ENCODE measurements at regions not wholly inside any gene's neighbourhood (a gene's known extent, or its start where the extent isn't known, plus 50 kb on each side); places are given as distances from the start of the nearest gene placed in this dataset.

DNA sequence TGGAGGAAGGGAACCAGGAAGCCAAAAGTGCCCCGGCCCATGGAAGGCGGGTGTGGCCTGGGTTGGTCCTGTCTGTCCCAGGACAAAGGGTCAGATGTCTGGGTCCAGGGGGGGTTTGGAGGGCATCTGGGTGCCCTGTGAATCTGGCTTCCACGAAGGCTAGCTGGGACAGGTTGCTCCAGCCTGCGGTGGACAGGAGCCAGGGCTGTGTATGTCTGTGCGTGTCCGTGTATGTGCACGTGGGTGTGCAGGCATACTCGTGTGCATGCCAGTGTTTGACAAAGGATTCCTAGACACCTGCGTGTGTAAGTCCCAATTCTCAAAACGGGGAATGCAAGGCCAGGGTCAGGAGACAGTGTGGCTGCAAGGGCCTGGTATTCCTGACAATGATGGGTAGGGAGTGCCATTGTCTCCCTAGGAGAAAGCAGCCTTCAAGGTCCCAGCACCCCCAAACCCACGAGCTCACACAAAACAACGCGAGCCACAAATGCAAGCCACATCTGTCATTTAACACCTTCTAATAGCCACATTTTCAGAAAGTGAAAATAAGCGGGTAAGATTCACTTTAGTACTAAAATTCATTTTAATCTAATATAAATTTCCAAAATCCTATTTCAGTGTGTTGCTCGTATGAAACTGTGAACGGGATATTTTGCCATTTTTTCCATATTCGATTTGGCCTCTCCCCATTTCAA, 78.4 kb upstream of the WNT7B start:
- peak overlapping the region; percentile 71 for H3K4me3 ChIP-seq (ENCODE audit: low read depth, low read length)
- DNase-seq (ENCODE audit: low read depth): peak; percentile 48
- TF ChIP-seq, protein P1, sequence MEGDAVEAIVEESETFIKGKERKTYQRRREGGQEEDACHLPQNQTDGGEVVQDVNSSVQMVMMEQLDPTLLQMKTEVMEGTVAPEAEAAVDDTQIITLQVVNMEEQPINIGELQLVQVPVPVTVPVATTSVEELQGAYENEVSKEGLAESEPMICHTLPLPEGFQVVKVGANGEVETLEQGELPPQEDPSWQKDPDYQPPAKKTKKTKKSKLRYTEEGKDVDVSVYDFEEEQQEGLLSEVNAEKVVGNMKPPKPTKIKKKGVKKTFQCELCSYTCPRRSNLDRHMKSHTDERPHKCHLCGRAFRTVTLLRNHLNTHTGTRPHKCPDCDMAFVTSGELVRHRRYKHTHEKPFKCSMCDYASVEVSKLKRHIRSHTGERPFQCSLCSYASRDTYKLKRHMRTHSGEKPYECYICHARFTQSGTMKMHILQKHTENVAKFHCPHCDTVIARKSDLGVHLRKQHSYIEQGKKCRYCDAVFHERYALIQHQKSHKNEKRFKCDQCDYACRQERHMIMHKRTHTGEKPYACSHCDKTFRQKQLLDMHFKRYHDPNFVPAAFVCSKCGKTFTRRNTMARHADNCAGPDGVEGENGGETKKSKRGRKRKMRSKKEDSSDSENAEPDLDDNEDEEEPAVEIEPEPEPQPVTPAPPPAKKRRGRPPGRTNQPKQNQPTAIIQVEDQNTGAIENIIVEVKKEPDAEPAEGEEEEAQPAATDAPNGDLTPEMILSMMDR (IDR thresholded peaks at IDR 0.05; ENCODE audit: insufficient read depth, low read length): no peak

DNA sequence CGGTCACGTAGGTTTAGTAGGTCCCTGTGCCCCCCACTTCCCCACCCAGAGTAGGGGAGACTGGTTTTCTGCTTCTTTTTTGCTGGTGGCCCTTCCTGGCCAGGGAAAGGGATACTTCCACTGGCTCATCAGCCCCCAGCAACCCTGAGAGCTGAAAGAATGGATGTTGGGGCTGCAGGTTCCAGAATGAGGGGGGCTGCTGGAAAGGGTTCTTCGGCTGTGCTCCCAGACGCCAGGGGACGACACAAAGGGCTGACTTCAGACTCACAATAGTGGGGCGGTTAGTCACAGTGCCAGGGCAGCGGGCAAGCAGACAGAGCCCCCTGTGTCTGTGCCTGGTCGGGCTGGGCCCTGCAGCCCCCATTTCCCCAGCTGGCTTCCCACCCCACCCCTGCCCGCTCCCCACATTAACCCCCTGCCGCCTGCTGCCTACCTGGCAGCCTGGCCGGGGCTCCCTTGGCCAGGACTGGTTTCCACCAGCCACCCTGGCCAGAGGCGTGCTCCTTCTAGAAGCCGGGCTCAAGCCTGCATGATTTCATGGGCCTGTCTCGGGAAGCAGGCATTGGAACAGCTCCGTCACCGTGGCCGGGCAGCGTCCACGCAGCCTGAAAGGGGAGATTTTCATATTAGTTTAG, 79.1 kb upstream of the WNT7B start:
- peak; percentile 35 for DNase-seq (ENCODE audit: low read depth)
- TF ChIP-seq, protein P1 (IDR thresholded peaks at IDR 0.05; ENCODE audit: insufficient read depth, low read length): no peak
- peak overlapping the region; percentile 71 for H3K4me3 ChIP-seq (ENCODE audit: low read depth, low read length)

DNA sequence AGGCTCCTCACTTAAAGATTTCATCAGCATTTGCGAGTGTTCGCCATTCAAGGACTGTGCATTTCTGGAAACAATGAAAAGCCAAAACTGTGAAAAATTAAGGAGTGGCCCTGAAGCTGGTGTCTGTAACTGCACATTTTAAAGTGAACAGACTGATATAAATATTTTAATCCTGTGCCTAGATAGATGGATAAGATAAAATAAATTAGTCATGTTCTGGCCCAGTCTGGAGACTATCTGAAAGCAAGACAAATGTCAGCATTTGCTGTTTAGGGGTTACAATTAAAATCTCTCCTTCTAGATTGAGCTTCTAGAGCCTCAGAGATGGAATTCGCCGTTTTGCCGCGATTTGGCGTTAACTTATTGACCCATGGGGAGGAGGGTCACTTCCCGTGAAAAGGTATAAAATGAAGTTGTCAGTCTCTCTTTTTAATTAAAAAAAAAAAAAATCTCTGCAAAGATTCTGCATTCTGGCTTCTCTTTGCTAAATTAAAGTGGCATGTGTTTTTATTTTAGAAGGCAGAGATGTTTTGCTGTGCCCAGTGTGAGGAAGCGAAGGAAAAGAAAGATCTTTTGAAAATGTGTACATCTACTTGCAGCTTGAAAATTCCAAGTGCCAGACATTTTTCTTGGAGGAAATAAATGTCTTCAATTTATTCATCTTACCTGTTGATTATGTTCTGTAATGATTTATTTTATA, 79.7 kb upstream of the WNT7B start:
- DNase-seq (ENCODE audit: low read depth): peak; percentile 77
- peak overlapping the region; percentile 71 for H3K4me3 ChIP-seq (ENCODE audit: low read depth, low read length)
- TF ChIP-seq, protein P1 (IDR thresholded peaks at IDR 0.05; ENCODE audit: insufficient read depth, low read length): no peak

DNA sequence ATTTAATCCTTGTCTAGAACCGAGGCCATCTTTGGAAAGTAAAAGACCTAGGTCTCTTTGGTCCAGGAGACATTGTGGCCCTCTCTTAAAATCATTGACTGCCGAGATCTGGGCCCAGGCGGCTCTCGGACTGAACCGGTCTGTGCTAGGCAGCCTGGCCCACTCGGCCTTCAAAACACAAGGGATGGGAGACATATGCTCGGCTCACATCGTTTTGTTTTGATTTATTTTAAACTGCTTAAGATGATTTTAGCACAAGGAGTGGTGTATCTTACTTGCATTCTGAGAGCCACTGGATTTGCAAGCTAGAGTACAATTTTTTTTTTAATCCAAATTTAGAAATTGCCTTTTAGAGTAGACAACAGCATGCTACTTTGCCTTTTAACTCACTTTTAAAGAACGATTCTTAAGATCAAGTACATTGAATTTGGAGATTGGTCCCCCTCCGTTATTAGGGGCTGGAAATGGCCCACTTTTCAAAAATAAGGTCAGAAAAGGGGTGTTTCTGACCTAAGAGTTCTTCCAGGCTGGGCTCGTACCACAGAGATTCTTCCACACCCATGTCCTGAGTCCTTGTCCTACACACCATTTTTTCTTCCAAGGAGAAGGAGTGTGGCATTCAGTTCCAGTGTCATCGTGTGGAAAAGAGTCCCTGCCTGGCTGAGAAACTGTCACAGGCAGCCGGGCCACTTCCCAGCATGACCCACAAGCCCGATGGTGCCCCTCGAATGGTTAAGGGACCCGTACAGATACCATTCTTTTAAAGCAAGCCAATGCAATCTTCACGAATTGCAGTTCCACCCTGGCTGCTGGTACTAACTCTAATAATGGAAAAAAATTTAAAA, 80.5 kb upstream of the WNT7B start:
- DNase-seq (ENCODE audit: low read depth): peak; percentile 62
- TF ChIP-seq, protein P1 (IDR thresholded peaks at IDR 0.05; ENCODE audit: insufficient read depth, low read length): no peak
- peak overlapping the region; percentile 53 for H3K4me3 ChIP-seq (ENCODE audit: low read depth, low read length)

DNA sequence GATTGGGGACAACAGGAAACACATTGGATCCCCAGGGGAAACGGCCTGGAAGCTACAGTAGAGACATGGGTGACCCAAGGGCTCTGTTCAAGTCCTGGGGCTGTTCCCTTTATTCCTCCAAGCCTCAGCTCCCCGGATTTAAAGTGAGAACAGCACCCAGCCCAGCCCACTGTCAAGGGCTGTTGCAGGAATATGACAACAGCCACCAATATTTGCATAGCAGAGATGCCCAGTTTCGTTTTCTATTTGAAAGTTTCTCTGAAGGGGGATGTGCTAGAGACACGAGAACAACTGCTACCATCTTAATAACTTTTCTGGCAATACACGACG, 81.1 kb upstream of the WNT7B start:
- TF ChIP-seq, protein P1 (IDR thresholded peaks at IDR 0.05; ENCODE audit: insufficient read depth, low read length): no peak

More for the DNA sequence above, 81.1 kb upstream of the WNT7B start:
- DNase-seq (ENCODE audit: low read depth): peak; percentile 81
- peak overlapping the region; percentile 53 for H3K4me3 ChIP-seq (ENCODE audit: low read depth, low read length)
